ENCODE measurements at regions not wholly inside any gene's neighbourhood (a gene's known extent, or its start where the extent isn't known, plus 50 kb on each side); places are given as distances from the start of the nearest gene placed in this dataset.

DNA sequence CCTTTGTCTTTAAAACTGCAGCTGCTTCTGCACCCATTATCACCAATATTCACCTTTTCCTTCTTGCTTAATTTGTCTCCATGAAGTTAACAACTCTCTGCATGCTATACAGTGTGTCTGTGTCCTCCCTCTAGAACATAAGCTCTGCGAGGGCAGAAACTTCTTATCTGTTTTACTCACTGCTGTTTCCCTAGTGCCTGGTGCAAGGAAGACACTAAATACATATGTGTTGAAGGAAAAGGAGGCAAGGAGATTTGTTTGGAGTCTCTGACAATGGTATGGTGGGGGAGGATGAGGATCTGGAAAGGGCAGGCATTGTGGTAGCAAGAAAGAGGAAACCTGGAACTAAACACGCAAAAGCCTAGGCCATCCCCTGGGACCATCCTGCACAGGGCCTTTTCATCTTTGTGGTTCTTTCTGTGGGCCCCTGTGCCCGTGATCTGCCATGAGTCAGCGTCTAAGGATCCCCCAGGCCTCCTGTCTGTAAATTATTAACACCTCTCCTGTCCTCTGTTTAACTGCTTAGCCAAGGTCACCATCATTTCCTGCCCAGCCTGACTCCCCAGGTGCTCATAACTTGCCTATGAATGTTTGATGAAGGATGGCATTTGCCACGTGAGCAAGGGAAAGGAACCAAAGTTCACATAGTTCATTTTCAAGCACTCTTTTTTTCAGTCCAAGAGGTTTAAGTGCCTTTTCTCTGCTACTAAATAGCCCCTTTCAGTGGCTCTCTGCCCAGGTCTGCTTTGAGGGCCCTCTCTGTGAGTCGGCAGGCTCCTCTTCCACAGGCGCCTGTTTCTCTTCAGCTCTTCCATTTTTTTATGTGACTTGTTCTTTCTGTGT, 131.1 kb downstream of the RASSF10 start (continued):
- TF ChIP-seq, protein P1, sequence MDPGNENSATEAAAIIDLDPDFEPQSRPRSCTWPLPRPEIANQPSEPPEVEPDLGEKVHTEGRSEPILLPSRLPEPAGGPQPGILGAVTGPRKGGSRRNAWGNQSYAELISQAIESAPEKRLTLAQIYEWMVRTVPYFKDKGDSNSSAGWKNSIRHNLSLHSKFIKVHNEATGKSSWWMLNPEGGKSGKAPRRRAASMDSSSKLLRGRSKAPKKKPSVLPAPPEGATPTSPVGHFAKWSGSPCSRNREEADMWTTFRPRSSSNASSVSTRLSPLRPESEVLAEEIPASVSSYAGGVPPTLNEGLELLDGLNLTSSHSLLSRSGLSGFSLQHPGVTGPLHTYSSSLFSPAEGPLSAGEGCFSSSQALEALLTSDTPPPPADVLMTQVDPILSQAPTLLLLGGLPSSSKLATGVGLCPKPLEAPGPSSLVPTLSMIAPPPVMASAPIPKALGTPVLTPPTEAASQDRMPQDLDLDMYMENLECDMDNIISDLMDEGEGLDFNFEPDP (CRISPR knock-in tag; conservative IDR thresholded peaks at IDR 0.05) = no peak
- TF ChIP-seq FOXK1 (CRISPR knock-in tag; IDR thresholded peaks at IDR 0.05; ENCODE audit: borderline replicate concordance, low read depth) (peak; percentile 73), KDM3A (CRISPR knock-in tag; IDR thresholded peaks at IDR 0.05; ENCODE audit: low read depth) (0 out of 2 replicates have a peak, but pooled peaks have one; percentile 64), ZNF225 (CRISPR knock-in tag; IDR thresholded peaks at IDR 0.05) (no peak), ZSCAN12 (CRISPR knock-in tag; IDR thresholded peaks at IDR 0.05) (0 out of 2 replicates have a peak, but pooled peaks have one; percentile 36), YY1 (IDR thresholded peaks at IDR 0.05; ENCODE audit: insufficient read depth, insufficient replicate concordance, low read depth, low read length) (peak; percentile 58), KAT2B (IDR thresholded peaks at IDR 0.05; ENCODE audit: borderline replicate concordance, low read depth, low read length) (no peak), EZH2 (conservative IDR thresholded peaks at IDR 0.05; ENCODE audit: low read depth, low read length) (no peak), ZNF746 (CRISPR knock-in tag; IDR thresholded peaks at IDR 0.05) (no peak; the same call in 1 of the 2 replicates), ZNF878 (CRISPR knock-in tag; IDR thresholded peaks at IDR 0.05) (peak; percentile 79; the same call in 1 of the 2 replicates), CBX5 (CRISPR knock-in tag; IDR thresholded peaks at IDR 0.05; ENCODE audit: borderline replicate concordance) (peak; percentile 84), ZNF570 (CRISPR knock-in tag; IDR thresholded peaks at IDR 0.05; ENCODE audit: borderline replicate concordance) (no peak), ZMYM3 (CRISPR knock-in tag; IDR thresholded peaks at IDR 0.05) (no peak; the same call in 1 of the 2 replicates), ZNF770 (CRISPR knock-in tag; IDR thresholded peaks at IDR 0.05) (peak; percentile 36; the same call in 1 of the 2 replicates), NFKBIZ (CRISPR knock-in tag; IDR thresholded peaks at IDR 0.05) (peak; percentile 90; the same call in 1 of the 2 replicates), ZNF496 (CRISPR knock-in tag; IDR thresholded peaks at IDR 0.05; ENCODE audit: insufficient replicate concordance) (no peak), ZNF432 (CRISPR knock-in tag; IDR thresholded peaks at IDR 0.05; ENCODE audit: borderline replicate concordance) (no peak), ZNF414 (CRISPR knock-in tag; IDR thresholded peaks at IDR 0.05) (no peak), ZNF558 (CRISPR knock-in tag; IDR thresholded peaks at IDR 0.05; ENCODE audit: borderline replicate concordance) (no peak), MYC (CRISPR knock-in tag; IDR thresholded peaks at IDR 0.05; ENCODE audit: borderline replicate concordance) (peak; percentile 71; the same call in 1 of the 2 replicates)
- TF ChIP-seq, protein P2, sequence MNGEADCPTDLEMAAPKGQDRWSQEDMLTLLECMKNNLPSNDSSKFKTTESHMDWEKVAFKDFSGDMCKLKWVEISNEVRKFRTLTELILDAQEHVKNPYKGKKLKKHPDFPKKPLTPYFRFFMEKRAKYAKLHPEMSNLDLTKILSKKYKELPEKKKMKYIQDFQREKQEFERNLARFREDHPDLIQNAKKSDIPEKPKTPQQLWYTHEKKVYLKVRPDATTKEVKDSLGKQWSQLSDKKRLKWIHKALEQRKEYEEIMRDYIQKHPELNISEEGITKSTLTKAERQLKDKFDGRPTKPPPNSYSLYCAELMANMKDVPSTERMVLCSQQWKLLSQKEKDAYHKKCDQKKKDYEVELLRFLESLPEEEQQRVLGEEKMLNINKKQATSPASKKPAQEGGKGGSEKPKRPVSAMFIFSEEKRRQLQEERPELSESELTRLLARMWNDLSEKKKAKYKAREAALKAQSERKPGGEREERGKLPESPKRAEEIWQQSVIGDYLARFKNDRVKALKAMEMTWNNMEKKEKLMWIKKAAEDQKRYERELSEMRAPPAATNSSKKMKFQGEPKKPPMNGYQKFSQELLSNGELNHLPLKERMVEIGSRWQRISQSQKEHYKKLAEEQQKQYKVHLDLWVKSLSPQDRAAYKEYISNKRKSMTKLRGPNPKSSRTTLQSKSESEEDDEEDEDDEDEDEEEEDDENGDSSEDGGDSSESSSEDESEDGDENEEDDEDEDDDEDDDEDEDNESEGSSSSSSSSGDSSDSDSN (CRISPR knock-in tag; IDR thresholded peaks at IDR 0.05) = peak; percentile 13; the same call in 1 of the 2 replicates

Data from HepG2 (cell line).